Right lung (tissue), 2 donors: ENCODE measurements at regions not wholly inside any gene's neighbourhood (a gene's known extent, or its start where the extent isn't known, plus 50 kb on each side); places are given as distances from the start of the nearest gene placed in this dataset.
"Not testable (repeated sequence)": the region's sequence is repeated elsewhere in the genome, so short reads cannot be mapped to it uniquely, and the experiment has no call there.

ENCODE experiments used
- DNase-seq, 2 donors: peaks; one replicate each; pipeline ENCODE4 v3.0.0-alpha.2; 2013

DNA sequence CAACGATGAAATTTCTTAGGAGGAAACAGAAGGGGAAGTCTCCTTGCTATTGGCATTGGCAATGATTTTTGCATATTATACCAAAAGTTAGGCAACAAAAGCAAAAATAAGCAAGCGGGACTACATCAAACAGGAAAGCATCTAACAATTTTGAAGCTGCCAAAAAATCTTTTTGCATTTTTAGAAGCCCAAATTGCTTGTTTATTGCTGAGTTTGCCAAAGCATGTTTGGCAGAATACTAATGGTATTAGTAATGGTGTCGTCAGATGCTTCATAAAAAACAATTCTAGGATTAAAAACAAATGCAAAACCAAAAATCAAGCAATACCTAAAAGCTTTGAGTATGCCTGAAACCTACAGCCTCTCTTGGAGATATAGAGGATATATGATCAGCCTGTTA lies 80.0 kb downstream of the GALR1 start:
- no peak for DNase-seq

DNA sequence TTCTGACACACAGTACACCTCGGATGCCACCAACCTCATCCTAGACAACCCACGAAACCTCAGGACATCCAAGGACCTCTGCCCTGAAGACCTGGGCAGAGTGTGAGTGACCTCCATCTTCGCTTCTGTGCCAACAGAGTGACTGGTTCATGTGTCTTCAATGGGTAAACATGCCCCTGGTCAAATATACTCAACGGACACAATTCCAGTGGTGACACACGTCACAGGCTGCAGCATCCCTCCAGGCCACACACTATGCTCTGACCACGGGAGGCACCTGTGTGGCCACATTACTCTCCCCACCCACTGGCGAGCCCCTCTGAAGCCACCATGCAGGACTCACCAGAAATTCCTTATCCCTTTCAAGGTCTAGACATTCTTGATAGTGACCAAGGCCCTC lies 85.2 kb downstream of the GALR1 start:
- DNase-seq: no peak

DNA sequence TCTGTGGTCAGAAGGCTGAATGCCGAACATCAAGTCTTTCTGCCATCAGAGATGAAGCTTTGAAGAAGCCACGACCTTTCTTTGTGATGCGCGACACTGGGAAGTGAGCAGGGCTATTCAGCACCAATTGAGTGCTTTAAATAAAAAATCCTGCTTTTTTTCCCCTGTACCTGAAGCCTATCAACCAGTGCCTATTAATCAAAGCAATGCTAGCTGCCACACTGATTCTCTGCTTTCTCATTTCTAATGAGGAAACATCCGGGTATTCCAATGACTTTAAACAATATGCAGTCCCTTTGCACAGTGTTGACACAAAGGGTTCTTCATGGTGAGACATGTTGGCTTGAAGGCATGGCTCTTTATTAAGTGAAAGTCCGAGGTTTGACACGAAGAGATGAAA lies 88.0 kb downstream of the GALR1 start:
- no peak for DNase-seq

DNA sequence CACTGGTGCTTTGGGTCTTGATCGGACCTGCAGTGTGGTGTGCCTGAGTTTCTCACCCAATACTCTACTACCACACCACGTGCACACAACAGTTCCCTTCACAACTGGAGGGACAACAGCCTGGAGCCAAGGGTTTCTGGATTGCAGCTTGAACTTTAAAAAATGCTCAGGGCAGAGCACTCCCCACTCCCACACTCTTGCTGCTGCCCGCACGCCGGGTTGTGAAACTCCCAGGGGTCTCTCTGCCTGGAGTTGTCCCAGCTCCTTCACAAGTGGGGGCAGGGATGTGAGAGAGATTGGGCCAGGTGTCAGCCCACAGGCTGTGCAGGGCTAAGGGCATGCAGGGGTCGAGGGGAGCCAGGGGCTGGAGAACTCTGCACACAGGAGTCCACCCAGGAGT lies 89.4 kb downstream of the GALR1 start:
- no peak for DNase-seq

DNA sequence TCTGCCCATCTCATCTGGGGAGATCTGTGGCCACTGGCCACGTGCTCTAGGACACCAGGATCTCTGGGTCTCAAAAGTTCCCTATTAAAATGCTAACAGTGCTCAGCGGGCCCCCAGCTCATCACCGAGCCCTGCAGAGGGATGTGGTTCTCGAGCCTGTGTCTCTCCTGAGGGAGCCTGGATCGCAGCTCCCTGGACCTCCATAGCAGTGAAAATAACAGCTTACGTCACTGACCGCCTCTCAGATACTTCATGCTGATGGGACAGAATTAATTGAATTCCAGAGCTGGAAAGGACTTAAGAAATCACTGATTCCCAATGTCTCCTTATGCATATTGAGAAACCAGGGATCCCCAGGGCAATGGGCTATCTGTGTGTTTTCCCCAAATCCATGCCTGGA lies 90.0 kb downstream of the GALR1 start:
- no peak for DNase-seq

DNA sequence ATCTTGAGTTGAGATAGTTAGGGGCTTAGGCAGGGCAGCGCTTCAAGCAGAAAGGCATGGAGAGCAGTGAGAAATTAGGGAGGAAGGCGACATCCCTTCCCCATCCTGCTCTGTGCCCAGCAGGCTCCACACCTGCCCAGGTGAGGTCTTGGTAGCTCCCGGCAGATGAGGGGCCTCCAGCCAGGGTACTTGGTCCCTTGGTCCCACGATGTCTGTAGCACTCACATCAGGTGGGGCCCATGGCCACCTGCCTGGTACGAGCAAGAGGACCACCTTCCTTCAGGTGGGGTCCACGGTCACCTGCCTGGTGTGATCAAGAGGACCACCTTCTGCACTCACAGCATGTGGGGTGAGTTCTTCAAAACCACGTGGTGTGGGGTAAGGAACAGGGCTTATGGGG lies 91.2 kb downstream of the GALR1 start:
- DNase-seq: no peak

DNA sequence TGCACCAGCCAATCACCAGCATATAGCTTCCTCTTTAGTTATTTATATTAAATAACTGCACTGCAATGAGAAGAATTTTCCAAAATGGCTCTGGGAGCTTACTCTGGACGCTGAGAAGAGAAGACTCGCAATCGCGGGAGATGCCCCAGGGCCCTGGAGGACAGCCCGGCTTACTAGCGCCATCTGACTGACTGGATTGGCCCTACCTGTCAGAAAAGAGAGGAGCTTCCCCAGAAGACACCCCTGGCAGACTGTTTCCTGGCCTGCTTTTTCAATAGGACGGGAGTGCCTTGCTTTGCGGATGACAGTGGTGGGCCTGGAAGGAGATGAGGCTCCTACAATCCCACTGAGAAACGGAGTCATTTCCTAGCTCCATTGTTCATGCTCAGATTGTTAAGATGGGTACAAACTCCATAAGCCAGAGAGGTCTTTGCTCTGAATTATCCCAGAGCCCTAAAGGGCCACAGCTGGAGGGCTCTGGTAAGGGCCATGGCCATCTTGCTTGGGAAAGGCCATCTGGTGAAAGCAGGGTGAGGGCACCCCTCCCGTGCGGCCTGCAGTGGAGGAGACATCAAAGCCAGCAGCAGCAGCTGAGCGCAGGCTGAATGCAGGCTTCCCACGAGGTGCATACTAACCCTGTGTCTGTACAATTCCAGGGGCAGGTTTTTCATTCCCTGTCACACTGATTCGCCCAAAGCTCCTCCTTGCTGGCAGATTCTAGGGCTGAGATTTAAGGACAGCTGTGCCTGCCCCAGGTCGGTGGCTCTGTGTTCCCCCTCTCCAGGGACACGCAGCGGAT lies 92.1 kb downstream of the GALR1 start:
- no peak for DNase-seq

DNA sequence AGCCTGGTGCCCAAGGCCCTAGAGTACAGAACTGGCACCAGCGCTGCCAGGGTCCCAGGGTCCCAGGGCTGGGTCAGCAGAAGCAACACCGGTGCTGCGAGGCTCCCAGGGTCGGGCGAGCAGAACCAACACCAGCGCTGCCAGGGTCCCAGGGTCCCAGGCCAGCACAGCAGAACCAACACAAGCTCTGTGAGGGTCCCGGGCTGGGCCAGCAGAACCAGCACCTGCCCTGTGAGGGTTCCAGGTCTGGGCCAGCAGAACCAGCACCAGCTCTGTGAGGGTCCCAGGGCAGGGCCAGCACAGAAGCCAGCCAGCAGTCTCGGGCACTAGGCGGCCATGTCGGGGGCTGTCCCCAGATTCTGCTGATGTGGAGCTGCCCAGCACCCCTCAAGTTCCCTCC lies 93.1 kb downstream of the GALR1 start:
- no peak for DNase-seq

DNA sequence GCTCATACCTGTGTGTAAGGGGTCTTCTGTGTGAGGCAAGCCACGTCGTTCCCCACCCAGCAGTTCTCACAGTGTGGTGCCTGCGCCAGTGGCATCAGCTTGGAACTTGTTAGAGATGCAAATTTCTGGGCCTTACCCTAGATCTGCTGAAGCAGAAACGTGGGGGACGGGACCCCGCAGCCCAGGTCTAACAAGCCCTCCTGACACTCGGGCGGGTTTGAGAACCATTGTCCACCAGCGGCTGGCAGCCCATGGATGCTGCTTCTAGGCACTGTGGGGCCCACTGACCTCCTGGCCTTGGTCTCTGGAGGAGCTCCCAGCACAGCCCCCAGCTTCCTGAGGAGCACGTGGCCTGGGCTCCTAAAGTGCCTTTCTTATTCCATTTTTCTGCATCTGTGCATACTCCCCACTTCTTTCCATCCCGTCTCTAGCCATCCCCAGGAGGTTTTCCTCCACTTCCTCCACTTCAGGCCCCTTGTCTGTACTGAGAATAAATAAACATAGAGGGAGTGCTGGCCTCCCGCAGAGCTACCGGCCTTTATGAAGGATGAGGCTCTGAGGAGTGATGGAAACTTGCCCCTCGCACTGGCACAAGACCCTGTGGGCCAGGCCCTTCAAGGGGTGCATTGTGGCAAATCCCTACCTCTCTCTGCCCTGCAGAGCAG lies 94.3 kb downstream of the GALR1 start:
- no peak for DNase-seq

DNA sequence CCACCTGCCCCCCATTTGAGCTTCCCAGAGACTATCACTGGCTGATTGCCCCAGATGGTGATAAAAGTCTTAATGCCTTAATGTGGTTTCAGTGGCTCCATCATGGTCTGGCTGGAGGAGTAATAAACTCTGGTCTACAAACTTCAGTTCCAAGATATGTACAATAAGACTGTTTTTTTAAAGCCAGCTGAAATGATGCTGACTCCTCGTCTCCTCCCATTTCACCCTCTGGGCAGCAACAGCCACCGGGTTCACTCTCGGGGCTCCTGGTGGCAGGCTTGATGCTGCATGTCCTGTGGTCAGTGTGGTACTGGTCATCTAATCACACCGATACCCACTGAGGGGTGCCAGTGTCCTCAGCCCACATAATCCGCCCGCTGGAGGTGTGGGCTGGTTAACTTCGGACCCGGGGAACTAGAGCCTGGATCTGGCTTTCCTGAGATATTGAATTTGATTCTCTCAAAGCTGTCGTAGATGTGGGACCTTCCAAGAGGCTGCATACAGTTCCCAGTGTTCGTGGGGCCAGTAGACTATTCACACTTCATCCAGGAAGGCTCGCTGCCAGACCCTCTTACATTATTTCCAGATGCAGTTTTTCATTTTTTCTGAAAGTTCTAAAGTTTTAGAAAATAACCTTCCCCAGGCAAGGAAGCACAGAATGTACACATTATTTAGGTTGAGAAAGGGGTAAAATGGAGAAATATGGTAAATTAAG lies 95.3 kb downstream of the GALR1 start:
- no peak for DNase-seq

DNA sequence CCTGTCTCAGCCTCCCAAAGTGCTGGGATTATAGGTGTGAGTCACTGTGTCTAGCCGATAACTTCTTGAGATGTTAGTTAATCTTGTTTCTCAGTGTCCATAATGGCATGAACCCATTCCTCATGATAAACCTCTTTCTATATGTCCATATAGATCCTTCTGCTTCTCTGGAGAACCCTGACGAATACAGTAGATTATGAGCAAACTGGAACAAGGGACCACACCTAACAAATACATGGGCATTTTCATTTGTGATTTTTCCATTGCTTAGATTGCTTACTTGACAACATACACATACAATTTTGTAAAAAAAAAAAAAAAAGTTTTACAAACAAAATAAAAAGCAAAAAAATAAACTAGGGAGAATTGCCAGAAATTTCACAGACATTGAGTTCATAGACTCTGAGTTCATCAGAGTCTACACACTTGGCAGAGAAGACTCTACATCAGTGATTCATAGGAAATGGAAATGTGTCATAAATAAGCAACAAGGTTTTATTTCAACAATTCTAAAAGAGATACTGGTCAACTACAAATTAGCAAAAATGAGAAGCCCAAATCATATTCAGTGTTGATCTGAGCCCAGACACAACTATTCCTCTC lies 96.7 kb downstream of the GALR1 start:
- no peak for DNase-seq

DNA sequence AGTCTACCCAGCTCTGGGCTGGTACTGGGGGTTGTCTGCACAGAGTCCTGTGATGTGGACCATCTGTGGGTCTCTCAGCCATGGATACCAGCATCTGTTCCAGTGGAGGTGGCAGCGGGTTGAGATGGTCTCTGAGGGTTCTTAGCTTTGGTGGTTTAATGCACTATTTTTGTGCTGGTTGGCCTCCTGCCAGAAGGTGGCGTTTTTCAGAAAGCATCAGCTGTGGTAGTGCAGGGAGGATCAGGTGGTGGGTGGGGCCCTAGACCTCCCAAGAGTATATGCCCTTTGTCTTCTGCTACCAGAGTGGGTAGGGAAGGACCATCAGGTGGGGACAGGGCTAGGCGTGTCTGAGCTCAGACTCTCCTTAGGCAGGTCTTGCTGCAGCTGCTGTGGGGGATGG lies 103.7 kb downstream of the GALR1 start:
- not testable (repeated sequence) for DNase-seq

DNA sequence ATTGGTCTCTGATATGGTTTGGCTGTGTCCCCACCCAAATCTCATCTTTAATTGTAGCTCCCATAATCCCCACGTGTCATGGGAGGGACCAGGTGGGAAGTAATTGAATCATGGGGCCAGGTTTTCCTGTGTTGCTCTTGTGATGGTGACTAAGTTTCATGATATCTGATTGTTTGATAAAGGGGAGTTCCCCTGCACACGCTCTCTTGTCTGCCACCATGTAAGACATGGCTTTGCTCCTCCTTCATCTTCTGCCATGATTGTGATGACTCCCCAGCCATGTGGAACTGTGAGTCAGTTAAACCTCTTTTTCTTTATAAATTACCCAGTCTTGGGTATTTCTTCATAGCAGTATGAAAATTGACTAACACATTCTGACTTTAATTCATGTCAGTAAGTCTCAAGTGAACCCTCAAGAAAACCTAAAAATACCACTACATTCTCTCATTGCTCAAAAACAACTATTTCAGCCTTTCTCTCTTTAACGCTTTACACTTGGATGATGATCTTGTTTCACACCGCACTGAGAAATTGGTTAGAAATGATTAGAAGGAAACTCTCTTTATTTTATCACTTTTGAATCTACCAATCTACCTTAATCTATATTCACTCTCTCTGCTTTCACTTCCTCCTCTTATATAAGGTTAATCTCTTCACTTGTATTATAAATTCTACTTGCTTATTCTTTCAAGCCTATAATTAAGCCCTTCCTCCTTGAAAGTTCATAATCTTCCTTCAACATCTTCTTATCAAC lies 110.1 kb downstream of the GALR1 start:
- DNase-seq: no peak

DNA sequence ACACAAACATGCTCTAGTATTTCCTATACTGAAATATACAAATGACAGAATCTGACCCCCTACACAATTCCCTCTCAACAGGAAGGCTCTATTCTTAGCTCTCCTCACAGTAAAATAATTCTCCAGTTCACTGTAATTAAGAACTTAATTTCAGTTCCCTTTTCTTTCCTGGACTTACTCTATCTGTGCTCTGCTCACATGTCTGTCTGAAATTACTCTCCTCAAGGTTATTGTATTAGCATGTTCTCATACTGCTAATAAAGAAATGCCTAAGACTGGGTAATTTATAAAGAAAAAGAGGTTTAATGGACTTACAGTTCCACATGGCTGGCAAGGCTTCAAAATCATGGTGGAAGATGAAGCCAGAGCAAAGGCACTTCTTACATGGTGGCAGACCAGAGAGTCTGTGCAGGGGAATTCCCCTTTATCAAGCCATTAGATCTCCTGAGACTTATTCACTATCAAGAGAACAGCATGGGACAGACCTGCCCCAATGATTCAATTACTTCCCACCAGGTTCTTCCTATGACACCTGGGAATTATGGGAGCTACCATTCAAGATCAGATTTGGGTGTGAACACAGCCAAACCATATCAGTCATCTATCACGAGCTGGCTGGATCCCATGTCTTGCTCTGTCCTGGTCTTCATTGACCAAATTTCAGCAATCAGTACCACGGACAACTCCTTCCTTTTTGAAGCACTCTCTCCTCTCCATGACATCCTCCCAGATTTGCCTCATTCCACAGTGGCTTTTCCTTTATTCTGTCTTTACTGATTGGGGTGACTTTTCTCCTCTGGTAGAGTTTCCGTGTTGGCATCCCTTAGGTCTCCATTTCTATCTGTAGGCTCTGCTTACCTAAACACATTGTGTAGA lies 110.9 kb downstream of the GALR1 start:
- no peak for DNase-seq

DNA sequence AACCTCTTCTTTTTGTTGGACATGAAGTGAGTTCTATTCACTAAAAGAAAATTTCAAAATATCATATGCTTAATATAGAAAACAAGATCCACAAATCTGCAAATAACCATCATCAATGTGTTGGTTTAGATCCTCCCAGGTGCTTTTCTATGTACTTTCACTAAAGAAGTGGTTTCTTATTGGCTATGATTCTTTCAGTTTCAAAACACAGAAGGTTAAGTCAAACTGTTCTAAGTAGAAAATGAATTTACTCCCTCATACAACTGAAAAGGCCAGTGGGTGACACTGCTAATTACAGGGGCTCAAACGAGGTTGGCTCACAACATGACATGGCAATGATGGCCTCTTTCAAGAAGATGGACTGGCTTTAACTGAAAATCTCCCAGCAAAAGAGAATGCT lies 111.7 kb downstream of the GALR1 start:
- no peak for DNase-seq

DNA sequence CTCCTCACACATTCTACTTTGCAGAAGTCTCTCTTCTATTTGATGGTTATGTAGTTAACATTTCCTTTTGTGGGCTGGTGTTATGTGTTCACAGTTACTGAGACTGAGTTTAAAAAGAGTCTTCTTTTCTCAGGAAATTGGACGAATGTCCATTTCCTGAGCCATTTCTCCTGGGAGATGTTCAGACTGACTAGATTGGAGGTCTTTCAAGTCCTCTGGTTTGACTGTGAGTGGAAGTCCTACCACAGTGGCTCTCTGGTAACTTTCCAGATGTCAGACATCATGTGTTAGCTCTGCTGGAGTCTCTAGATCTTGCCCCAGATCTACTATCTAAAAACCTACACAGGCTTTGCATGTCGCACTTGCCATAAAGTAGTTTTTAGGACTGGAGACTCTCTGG lies 116.0 kb downstream of the GALR1 start:
- no peak for DNase-seq

DNA sequence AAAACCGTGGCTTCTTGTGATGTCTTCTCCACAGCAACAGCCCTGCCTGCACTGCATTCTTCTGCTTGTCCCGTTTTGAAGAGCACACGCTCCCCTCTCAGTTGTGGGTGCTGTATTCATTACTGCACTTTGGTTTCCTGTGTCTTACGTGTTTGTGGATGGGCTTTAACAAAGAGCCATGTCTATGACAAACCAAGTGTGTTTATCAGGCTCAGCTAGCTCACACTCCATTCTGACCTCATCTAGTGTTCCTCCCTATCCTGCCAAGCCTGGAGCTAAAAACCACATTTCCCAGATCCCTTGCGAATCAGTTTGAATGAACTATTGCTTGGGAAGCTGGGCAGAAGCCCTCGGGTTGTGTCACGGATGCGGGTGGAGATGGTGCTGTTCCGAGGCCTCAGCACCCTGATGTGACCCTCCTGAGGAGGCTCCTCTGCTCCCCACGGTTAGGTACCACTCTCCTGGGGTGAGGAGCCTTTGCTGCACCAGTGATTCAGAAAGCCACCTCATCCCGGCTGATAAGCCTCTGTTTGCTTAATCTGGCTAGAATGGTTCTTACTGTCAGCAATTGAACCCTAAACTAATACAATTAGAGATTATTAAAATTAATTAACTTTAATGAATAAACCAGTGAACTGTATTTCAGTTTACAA lies 116.5 kb downstream of the GALR1 start:
- DNase-seq: no peak

DNA sequence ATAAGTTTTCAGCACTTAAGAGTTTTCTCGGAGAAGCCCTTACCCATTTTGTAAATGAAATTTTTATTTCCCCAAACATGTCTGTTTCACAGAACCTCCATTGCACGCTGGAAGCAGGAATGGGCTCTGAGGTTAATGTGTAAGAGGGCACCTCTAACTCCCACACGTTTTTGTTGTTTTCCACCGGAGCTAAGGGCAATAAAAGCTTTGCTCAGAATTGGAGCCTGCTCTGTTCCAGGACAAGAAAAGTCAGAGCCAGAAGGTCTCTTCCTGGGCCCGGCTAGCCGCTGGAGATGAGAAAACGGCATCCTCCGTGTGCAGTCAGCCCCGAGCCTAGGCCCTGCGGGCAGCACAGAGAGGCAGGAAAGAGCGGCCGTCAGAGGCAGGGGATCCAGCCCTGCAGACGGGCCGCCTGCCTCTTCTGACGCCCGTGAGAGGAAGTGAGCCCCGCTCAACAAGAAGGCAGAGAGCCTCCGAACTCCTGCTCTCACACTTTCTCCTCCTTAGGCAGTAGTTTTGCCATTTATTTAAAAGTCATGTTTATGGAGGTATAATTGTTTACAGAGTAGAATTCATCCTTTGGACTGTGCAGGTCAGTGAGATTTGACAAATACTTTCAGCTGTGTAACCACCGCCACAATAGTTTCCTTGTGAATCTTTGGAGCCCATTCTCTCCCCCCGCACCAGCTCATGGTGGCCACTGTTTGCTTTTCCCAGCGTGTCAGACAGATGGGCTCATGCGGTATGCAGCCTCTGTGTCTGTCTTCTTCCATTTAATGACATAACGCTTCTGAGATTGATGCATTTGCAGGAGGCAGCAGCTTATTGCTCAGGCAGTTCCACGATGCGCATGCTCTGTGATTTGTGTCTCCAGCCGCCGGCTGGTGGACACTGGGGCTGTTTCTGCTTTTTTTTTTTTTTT lies 117.3 kb downstream of the GALR1 start:
- no peak for DNase-seq

DNA sequence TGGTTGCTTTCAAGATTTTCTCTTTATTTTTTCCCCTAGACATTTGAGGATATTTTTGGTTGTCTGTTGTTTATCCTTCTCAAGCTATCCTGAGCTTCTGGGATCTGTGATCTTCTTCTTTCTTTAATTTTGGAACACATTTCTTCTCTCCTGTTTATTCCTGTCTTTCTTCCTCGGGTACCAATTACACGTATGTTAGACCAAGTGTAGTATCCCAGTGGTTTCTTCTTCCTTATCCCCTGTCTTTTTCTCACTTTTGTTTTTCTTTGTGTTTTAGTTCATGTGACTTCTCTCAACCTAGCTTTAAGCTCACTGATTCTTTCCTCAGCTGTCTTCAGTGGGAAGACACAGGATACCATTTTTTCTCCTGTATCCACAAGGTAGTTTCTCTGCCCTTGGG lies 120.0 kb downstream of the GALR1 start:
- no peak for DNase-seq
